Germinal center (tissue), 1 donor: ENCODE measurements at regions not wholly inside any gene's neighbourhood (a gene's known extent, or its start where the extent isn't known, plus 50 kb on each side); places are given as distances from the start of the nearest gene placed in this dataset.

Source experiments
- DNase-seq: peaks from one replicate; pipeline ENCODE4 v3.0.0; 2012; ENCODE audit warnings: mixed read lengths, low spot score

- no peak for DNase-seq
These were observed 128.4 kb upstream of the RAB11FIP2 start for GRCh38 chr10:118175148-118175547.

DNA sequence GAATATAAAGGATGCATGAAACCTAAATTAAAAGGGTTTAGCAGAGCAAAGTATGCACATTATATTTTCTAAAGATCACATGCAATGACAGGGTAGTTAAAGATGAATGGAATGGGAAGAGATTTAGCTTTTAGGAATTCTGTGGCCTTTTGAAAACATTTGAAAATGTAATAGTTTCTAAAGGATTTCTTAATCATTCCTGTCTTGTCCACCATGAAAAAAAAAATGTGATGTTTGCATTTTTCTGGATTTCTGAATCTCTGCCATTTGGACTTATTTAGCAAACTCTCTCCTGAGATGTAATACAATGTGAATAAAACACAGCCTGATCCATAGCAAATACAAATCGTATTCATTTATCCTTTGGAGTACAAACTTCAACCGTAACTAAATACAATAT lies 126.6 kb upstream of the RAB11FIP2 start:
- DNase-seq = no peak

DNA sequence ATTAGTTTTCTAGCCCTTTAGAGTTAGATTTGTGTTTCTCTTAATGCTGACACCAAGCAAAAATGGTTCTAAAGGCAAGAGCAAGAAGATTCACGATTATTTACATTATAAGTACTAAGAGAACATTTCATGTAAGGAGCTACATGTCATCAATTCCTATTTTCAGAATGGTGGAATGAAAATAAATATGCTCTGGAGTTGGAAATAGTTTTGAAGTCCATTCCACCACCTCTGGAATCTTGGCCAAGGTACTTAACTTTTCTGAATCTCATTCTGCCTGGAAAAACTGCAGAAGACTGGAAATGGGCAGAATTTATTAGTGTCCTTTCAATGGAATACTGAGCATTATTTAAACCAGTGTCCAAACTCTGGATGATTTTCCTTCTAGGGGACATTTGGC lies 125.1 kb upstream of the RAB11FIP2 start:
- no peak for DNase-seq

DNA sequence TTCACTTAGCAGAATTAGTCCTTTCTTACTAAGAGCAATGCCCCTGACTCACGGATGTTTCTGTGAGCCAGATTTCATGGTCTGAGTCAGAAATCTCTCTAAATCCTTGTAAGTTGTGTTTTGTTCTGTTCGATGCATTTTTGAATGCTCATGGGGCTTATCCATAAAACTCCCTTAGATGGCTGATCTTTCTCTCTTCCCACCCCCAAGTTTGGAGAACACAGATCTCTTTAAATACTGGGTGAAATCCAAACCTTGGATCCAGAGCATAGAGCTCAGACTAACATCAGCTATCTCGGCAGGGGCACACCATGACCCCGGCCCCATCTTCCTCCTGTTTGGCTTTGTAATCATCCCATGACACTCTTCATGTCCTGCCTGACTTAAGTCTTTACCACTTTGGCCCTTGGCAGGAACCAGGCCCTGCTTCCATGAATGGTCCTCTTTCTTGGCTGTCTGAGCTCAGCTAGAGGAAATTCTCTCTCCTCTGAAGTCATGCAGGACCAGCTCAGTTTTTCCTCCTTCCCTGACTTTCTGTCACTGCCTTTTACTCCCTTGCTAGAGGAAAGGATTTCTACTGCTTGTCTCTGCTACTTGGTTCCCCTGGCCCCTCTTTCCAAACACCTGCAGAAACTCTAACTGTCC lies 120.4 kb upstream of the RAB11FIP2 start:
- DNase-seq = no peak

DNA sequence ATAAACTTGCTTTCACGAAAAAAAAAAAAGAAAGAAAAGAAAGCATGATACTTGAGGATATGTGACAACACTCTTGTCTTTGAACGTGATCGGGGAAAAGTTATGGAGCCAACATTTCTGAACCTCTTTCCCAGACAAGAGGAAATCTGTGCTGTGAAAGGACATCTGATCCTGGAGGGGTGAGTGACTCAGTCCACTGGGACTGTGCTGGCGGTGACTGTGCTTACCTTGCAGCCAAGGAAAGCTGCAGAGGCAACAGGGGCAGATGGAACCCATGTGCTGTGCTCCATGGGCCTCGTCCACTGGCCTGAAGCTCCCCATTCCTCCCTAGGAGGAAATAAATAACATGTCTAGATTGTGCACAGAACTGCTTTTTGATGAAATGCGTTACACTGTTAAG lies 116.5 kb upstream of the RAB11FIP2 start:
- no peak for DNase-seq

GRCh38 chr10:118161461-118162246 lies 114.9 kb upstream of the RAB11FIP2 start:
- no peak for DNase-seq

- DNase-seq = no peak
These were observed 106.5 kb upstream of the RAB11FIP2 start for GRCh38 chr10:118153287-118153686.

- DNase-seq = no peak
These were observed 104.7 kb upstream of the RAB11FIP2 start for GRCh38 chr10:118151461-118151860.

DNA sequence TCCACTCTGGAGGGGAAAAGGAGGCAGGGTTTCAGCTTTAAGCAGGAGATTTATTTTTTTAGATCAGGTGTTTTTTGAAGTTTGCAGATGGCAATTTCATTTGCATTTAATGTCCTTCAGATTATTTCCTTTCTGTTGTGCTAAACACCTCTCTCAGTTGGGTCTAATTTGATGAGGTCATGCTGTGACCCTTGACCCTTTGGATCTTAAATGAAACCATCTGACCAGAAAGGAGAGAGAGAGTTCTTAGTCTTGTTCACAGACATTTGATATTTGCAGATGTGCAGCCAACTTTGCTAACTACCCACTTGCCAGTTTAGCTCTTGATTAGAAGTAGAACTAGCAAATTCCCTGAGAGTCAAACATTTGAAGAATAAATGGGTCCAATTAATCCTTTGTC lies 101.5 kb upstream of the RAB11FIP2 start:
- no peak for DNase-seq

DNA sequence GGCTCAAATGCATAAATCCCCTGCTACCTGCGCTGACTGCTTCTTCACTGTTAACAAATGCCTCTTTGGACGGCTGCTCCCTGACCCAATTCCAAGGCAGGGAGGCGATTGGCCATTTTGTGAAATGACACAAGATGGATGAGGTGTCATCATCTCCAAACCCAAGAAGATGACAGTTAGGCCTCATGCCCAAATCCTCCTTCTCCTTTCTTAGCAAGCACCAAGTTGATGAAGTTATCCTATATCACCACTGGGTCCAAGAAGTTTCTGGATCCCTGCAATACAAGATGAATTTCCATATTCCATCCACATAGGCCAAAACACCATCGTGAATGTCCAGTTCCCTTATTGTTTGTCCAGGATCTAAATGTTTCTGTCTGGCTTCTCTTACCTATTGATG lies 98.5 kb upstream of the RAB11FIP2 start:
- no peak for DNase-seq

DNA sequence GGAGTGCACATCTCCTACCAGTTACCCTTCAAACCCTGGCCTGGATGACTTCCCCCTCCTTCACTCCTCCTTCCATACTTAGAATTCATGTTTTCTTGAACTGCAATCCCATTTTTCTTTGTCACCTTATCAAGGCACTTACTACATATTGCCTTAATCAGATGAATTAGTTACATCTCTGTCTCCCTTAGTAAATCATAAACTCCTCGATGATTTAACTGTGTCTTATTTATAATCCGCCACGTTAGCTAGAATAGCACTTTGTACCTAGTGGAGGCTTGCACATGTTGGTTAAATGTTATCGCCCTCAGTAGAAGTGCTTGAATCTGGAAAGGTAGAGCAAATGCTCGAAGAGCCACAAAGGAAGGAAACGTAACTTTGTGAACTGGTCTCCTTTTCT lies 94.7 kb upstream of the RAB11FIP2 start:
- DNase-seq = no peak

DNA sequence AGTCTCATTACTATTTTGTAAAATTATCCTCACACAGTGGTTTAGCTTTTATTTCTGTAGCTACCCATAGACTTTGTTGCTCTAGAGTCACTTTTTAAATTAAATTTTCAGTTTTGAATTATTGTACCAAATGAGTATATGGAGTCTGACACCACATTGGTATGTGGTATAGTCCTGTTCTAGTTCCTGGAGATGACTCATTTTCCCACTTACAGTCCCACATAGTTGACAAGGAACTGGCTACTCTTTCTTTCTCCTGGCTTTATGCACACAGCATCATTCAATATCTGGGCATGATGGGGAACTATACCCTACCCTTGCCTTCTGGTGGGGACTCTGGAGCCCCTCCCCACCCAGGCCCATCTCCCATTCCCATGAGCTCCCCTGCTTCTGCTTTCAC lies 92.6 kb upstream of the RAB11FIP2 start:
- DNase-seq = no peak

DNA sequence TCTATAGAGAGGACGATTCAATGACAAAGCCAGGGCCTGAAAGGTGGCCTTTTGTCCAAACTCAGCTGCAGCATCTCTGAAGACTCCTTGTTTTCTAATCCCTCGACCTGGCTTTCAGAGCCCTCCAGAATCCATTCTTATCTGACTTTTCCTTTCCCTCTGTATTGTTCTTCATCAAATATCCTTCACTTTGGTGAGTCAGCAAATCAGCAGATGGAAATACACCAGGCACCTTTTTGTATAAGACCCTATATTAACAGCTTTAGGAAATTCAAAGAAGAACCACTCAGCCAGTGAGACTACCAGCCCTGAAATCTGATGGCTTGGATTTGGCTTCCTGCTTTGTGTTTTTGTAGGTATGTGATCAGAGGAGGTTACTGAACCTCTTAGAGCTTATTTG lies 81.9 kb upstream of the RAB11FIP2 start:
- no peak for DNase-seq

- DNase-seq = no peak
These were observed 72.0 kb upstream of the RAB11FIP2 start for GRCh38 chr10:118118716-118119115.

GRCh38 chr10:118116715-118117449 lies 70.1 kb upstream of the RAB11FIP2 start:
- DNase-seq = no peak

DNA sequence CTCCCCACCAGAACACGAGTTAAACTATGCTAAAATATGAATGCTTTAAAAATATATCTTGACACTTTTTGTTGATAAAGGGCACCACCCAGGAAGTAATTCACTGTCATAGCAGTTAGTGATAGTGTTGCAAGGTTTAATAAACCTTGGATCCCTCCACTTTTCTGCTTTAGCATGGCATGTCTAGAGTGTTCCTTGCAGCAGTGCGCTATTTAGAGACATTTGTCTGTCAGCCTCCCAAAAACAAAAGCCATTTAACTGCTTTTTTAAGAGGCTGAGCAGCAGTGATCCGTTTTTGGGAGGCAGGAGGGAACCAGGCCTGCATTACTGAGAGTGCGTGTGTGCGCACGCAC lies 69.6 kb upstream of the RAB11FIP2 start:
- no peak for DNase-seq

DNA sequence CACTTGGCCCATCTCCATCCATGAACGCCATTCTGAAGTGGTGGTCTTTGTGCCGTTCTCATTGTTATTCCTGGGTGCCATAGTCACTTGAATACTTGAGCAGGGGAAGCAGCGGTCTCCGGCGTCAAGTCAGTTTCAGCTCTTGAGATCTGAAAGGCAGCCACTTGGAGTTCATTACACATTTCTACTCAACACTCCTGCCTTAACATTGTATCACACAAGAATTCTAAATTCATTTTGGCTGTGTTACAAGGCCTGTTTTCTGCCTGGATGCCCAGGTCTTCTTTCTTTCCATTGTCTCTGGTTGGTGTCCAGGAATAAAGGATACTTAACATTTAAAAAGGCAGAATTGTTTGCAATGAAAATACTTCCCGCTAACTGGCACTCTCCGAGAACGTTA lies 69.0 kb upstream of the RAB11FIP2 start:
- DNase-seq = no peak

DNA sequence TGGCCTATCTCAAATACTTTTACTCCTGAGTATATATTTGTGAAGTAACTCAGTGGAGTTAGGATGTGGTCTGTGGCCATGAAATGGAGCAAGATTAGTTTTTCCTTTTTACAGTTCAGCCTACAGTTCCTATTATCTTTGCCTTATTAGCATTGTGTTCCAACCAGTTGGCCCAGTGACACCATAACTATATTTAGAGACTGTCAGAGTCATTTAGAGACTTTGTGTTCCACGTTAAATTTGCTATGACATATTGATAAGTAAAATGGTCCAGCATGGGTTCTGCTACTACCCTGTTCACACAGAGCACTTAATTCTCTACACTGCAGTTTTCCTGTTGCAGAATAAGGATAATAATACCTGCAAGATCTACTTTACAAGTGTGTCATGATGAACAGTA lies 68.3 kb upstream of the RAB11FIP2 start:
- DNase-seq = no peak

DNA sequence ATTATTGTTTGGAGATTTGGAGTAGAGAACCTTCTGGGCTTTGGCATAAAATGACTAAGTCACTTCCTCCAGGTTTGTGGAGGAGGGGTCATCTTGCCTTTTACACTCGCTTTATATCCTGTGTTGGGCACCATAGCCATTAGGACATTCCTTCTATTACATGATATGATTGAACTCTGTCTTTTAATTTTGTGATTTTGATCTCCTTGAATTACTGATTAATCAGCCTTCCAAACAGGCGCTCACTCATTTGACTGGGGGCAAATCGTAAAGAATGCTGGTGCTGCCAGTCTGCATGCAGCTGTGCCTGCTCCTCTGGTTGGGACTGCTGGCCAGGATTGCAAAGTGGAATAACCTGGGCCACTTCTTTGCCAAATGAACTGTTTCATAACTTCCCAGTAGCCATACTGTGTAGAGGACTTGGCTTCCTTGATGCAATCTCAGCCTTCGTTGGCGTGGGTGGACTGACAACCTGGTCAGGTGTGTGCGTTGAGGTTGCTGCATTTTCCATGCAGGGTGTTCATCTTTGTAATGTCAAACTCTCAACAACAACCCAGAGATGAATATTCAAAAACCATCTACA lies 65.9 kb upstream of the RAB11FIP2 start:
- no peak for DNase-seq

- no peak for DNase-seq
These were observed 64.0 kb upstream of the RAB11FIP2 start for GRCh38 chr10:118110750-118111149.

GRCh38 chr10:118108194-118109026 lies 61.7 kb upstream of the RAB11FIP2 start:
- DNase-seq = no peak

DNA sequence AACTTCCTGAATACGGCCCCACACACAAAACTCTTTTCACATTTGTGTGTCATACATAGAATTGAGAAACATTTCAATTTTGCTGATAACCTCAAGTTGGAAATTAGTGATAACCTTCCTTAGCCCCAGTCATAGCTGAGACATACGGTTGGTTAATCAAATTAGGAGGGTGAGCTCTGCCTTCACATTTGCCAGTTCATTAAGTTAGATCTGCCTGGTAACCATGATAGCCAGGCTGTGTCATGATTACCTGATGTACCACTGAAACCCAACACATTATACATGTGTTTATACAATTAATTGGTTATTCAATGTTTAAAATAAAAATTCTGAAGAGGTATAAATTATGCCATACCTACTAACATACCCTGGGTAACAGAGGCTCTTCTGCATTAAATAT lies 60.8 kb upstream of the RAB11FIP2 start:
- no peak for DNase-seq
